GM10266 (cell line): ENCODE measurements at regions not wholly inside any gene's neighbourhood (a gene's known extent, or its start where the extent isn't known, plus 50 kb on each side); places are given as distances from the start of the nearest gene placed in this dataset.

Experiments used
- DNase-seq: peaks from one replicate; pipeline ENCODE4 v3.0.0; 2012; ENCODE audit errors: extremely low spot score
- TF ChIP-seq, protein P1 (sequence below): IDR thresholded peaks from 2 replicates; pipeline ENCODE4 v1.5.1; 2012; ENCODE audit warnings: mild to moderate bottlenecking, low read depth; ENCODE audit not compliant: control insufficient read depth, insufficient read depth; ENCODE audit errors: missing control alignments

- no peak for DNase-seq
- TF ChIP-seq, protein P1, sequence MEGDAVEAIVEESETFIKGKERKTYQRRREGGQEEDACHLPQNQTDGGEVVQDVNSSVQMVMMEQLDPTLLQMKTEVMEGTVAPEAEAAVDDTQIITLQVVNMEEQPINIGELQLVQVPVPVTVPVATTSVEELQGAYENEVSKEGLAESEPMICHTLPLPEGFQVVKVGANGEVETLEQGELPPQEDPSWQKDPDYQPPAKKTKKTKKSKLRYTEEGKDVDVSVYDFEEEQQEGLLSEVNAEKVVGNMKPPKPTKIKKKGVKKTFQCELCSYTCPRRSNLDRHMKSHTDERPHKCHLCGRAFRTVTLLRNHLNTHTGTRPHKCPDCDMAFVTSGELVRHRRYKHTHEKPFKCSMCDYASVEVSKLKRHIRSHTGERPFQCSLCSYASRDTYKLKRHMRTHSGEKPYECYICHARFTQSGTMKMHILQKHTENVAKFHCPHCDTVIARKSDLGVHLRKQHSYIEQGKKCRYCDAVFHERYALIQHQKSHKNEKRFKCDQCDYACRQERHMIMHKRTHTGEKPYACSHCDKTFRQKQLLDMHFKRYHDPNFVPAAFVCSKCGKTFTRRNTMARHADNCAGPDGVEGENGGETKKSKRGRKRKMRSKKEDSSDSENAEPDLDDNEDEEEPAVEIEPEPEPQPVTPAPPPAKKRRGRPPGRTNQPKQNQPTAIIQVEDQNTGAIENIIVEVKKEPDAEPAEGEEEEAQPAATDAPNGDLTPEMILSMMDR, result no peak
These were observed 477.7 kb downstream of the TFAP2A start for GRCh38 chr6:9937031-9937763.

- TF ChIP-seq, protein P1, result no peak
- DNase-seq, result no peak
These were observed 478.3 kb downstream of the TFAP2A start for GRCh38 chr6:9936551-9936950.

DNA sequence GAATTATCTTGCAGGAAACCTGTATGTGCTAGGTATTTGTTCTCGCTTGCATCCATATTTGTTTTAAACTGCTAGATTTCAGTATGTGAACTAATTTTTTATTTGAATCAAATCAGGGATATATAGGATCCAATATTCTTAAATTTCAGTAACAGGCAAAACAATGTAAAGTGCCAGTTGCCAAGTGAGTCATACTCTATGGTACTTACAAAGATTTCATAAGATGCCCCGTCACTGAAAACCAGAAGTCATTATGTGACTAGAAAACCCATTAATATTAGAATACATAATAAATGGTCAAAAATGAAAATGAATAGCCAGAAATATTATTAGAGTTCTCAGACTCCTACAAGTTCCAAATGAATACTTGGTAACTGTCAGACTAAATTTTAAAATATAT lies 481.2 kb downstream of the TFAP2A start:
- no peak for DNase-seq
- TF ChIP-seq, protein P1, result no peak

- TF ChIP-seq, protein P1, result no peak
- DNase-seq, result no peak
These were observed 487.6 kb downstream of the TFAP2A start for GRCh38 chr6:9927275-9927674.

DNA sequence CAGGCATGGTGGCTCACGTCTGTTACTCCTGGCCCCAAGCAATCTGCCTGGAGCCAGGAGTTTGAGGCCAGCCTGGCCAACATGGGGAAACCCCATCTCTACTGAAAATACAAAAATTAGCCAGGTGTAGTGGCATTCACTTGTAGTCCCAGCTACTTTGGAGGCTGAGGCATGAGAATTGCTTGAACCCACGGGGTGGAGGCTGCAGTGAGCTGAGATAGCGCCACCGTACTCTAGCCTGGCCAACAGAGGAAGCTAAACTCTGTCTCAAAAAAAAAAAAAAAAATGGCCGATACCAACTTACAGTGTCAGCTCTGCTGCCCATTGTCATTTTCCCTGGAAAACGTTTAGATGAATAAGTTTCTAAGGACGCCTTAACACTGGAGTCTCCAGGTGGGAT lies 489.9 kb downstream of the TFAP2A start:
- DNase-seq, result no peak
- TF ChIP-seq, protein P1, result no peak

DNA sequence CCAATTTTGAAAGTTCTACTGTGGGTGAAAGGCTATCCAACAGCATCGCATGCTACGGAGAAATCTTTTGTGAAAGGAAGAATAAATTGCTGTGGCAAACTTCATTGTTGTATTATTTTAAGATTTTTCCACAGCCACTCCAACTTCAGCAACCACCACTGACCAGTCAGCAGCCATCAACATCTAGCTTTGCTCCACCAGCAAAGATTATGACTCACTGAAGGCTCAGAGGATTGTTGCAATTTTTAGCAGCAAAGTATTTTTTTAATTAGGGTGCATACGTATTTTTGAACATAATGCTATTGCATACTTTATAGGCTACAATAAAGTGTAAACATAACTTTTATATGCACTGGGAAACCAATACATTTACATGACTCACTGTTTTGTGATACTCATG lies 493.5 kb downstream of the TFAP2A start:
- DNase-seq, result no peak
- TF ChIP-seq, protein P1, result no peak

GRCh38 chr6:9914951-9915350 lies 499.9 kb downstream of the TFAP2A start:
- no peak for DNase-seq
- TF ChIP-seq, protein P1, result no peak
